Adrenal gland (tissue), 5 donors: ENCODE measurements at regions not wholly inside any gene's neighbourhood (a gene's known extent, or its start where the extent isn't known, plus 50 kb on each side); places are given as distances from the start of the nearest gene placed in this dataset.

Experiments used
- CTCF ChIP-seq, 6 experiments: fragments of 450-650 bp in 4 of 6; fragments of 200-600 bp in 2 of 6; sonication (generic) in 1 of 6; IDR thresholded peaks; 1 replicate in 5 of 6; 2 replicates in 1 of 6; pipeline versions ENCODE4 v1.5.1 to v1.8.0; 2016 to 2021; ENCODE audit warnings: antibody characterized with exemption in 6 of 6, mild to moderate bottlenecking in 2 of 6, moderate library complexity in 1 of 6
- POLR2A ChIP-seq, 2 donors: fragments of 450-650 bp; IDR thresholded peaks; one replicate each; pipeline ENCODE4 v1.6.1; 2017; ENCODE audit warnings: antibody characterized with exemption in 2 of 2, mild to moderate bottlenecking in 2 of 2, moderate library complexity in 1 of 2
- donor health status: DM: no; HTN: no; CAD: no.

GRCh38 chr5:21209409-21209808 is 1221.4 kb upstream of the CDH18 start:
- no peak for TF ChIP-seq CTCF (IDR thresholded peaks at IDR 0.05)
- no peak for TF ChIP-seq POLR2A (IDR thresholded peaks at IDR 0.05)
